ENCODE measurements at regions not wholly inside any gene's neighbourhood (a gene's known extent, or its start where the extent isn't known, plus 50 kb on each side); places are given as distances from the start of the nearest gene placed in this dataset.
A peak's percentile ranks its signal among the peaks of the same experiment; 100 is the strongest.

DNA sequence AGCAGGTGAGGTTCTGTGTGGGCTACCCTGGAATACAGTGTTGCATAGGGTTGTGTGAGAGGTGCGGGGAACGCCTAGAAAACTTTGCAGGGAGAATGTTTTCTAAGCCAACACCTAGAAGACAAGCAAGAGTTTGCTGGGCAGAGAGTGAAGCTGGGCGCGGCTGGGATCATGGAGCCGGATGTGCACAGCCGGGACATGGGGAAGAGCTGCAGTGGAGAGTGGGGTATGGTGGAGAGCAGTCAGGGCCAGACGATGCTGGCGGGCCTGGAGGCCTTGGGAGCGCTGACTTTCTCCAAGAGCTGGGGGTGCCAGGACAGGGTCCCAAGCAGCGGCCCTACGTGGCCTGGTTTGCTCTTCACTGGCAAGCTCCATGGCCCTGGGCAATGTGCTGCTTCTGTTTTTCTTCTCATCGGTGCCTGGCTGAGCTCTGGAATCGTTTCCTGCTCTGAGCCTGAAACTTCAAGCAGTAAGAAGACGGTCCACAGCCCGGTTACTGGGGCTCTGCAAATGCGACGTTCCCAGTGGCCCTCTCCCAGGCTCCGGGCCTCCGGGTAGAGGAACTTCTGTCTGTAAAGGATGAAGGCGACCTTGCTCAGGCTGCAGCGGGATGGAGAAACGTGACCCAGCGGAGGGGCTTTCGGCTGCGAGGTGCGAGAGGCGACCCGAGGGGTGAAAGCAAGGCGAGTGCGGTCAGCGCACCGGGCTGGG is 51.9 kb upstream of the CD34 start:
- CTCF ChIA-PET, result interaction anchor here (0.6 to 5.4 kb wide), 13 partner anchors 11 to 273 kb away, joined by 3 to 69 read pairs (median 3); no protein-coding TSS in a partner anchor
- peak overlapping the region; percentile 98 for H2AFZ ChIP-seq (replicated peaks; ENCODE audit: low read length, poor library complexity)
- peak overlapping the region; percentile 79 for H4K91ac ChIP-seq (ENCODE audit: insufficient read depth, low read depth, low read length)
- peak overlapping the region; percentile 85 for H3K4ac ChIP-seq (ENCODE audit: low read depth, low read length)
- POLR2A ChIA-PET (ENCODE audit: unreplicated experiment), result interaction anchor here (0.6 to 1.9 kb wide), 2 partner anchors 77 to 94 kb away, joined by 4 to 10 read pairs; no protein-coding TSS in a partner anchor
- in situ Hi-C loops (cut with MboI; ENCODE audit: low sequenced_read_pairs) (loop anchor here (10.0 kb wide), 1 partner anchor 138 kb away; no protein-coding TSS in a partner anchor), dilution Hi-C loops (cut with HindIII; ENCODE audit: low sequenced_read_pairs, unreplicated experiment) (no loop called here), intact Hi-C loops (cut with micrococcal nuclease) (loop anchor here (1.0 kb wide), 2 partner anchors 78 to 135 kb away; no protein-coding TSS in a partner anchor)
- H3K79me1 ChIP-seq (ENCODE audit: low read depth in 1 of 2, low read length in 2 of 2), result peaks cover 0 to 6% of the 10 kb centered on the region in 2 experiments; a peak in 1 of 4 replicates
- H3K4me1 ChIP-seq (ENCODE audit: control insufficient read depth, insufficient read depth, low read length), result peaks cover 3% of the 10 kb centered on the region
- peak overlapping the region; percentile 84 for H3K23ac ChIP-seq (ENCODE audit: low read depth, low read length)
- H4K5ac ChIP-seq (ENCODE audit: low read depth, low read length), result peak overlapping the region; percentile 69
- H2BK20ac ChIP-seq (ENCODE audit: low read depth, low read length), result no peak overlapping the region
- H3K9me1 ChIP-seq (ENCODE audit: insufficient read depth, low read length), result peaks cover 4% of the 10 kb centered on the region; the same call in 1 of the 2 replicates
- H2BK15ac ChIP-seq (ENCODE audit: low read depth, low read length), result no peak overlapping the region
- H3K14ac ChIP-seq (replicated peaks; ENCODE audit: low read depth, low read length), result peak overlapping the region; percentile 88
- no peak overlapping the region; the same call in 1 of the 2 replicates for H3K56ac ChIP-seq (ENCODE audit: extremely low read depth, insufficient read depth, low read length)
- peak overlapping the region; percentile 30; the same call in 1 of the 2 replicates for H3K18ac ChIP-seq (ENCODE audit: low read depth, low read length)
- no TSS peak for BruUV-seq (replicated peaks)
- peak overlapping the region; percentile 64 for H2BK5ac ChIP-seq (ENCODE audit: low read depth, low read length, poor library complexity, severe bottlenecking)
- peak overlapping the region; percentile 74 for H3K9ac ChIP-seq (ENCODE audit: low read depth, low read length)
- no peaks in the 10 kb centered on the region for H3K9me3 ChIP-seq (ENCODE audit: control insufficient read depth, insufficient read depth, low read length)
- peak overlapping the region; percentile 45 for H3K4me3 ChIP-seq (ENCODE audit: insufficient read depth, low read depth, low read length)
- no peaks in the 10 kb centered on the region for H3K36me3 ChIP-seq (ENCODE audit: control insufficient read depth, insufficient read depth, low read length)
- H3K4me2 ChIP-seq (ENCODE audit: low read depth, low read length), result peak overlapping the region; percentile 70
- peaks cover 10% of the 10 kb centered on the region for H3K27me3 ChIP-seq (ENCODE audit: control insufficient read depth, insufficient read depth, low read length)
- ATAC-seq (ENCODE audit: low read depth) (peak; percentile 30), DNase-seq (no peak)
- H2BK120ac ChIP-seq (ENCODE audit: low read depth, low read length), result peak overlapping the region; percentile 64
- H2AK9ac ChIP-seq (replicated peaks; ENCODE audit: low read depth, low read length, poor library complexity), result peak overlapping the region; percentile 93
- H2AK5ac ChIP-seq (ENCODE audit: low read depth, low read length), result peak overlapping the region; percentile 62
- peak overlapping the region; percentile 97 to 99 for H4K8ac ChIP-seq (ENCODE audit: low read depth in 2 of 2, low read length in 2 of 2)
- no peaks in the 10 kb centered on the region for H4K20me1 ChIP-seq (ENCODE audit: insufficient read depth, low read length)
- 51% methylated on average over 24 of the region's 32 CpGs; no CpG with 5 or more reads in 1 of the 2 experiments for WGBS, 2 experiments (ENCODE audit: extremely low coverage in 2 of 2, insufficient read length in 1 of 2)
- peak overlapping the region; percentile 66 for H3K27ac ChIP-seq (ENCODE audit: insufficient read depth, low read length)
- TF ChIP-seq SMC3 (IDR thresholded peaks at IDR 0.05; ENCODE audit: low read depth, low read length), result no peak
- no peak for TF ChIP-seq POLR2A (IDR thresholded peaks at IDR 0.05; ENCODE audit: low read depth, low read length)
- TF ChIP-seq MAFK (IDR thresholded peaks at IDR 0.05; ENCODE audit: low read depth, low read length), result no peak
- TF ChIP-seq CEBPB (IDR thresholded peaks at IDR 0.05; ENCODE audit: low read depth, low read length), result no peak
- TF ChIP-seq, protein P1, sequence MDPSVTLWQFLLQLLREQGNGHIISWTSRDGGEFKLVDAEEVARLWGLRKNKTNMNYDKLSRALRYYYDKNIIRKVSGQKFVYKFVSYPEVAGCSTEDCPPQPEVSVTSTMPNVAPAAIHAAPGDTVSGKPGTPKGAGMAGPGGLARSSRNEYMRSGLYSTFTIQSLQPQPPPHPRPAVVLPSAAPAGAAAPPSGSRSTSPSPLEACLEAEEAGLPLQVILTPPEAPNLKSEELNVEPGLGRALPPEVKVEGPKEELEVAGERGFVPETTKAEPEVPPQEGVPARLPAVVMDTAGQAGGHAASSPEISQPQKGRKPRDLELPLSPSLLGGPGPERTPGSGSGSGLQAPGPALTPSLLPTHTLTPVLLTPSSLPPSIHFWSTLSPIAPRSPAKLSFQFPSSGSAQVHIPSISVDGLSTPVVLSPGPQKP (IDR thresholded peaks at IDR 0.05; ENCODE audit: borderline replicate concordance, low read depth, low read length), result no peak
- TF ChIP-seq, protein P2, sequence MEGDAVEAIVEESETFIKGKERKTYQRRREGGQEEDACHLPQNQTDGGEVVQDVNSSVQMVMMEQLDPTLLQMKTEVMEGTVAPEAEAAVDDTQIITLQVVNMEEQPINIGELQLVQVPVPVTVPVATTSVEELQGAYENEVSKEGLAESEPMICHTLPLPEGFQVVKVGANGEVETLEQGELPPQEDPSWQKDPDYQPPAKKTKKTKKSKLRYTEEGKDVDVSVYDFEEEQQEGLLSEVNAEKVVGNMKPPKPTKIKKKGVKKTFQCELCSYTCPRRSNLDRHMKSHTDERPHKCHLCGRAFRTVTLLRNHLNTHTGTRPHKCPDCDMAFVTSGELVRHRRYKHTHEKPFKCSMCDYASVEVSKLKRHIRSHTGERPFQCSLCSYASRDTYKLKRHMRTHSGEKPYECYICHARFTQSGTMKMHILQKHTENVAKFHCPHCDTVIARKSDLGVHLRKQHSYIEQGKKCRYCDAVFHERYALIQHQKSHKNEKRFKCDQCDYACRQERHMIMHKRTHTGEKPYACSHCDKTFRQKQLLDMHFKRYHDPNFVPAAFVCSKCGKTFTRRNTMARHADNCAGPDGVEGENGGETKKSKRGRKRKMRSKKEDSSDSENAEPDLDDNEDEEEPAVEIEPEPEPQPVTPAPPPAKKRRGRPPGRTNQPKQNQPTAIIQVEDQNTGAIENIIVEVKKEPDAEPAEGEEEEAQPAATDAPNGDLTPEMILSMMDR (conservative IDR thresholded peaks at IDR 0.05; ENCODE audit: low read depth, low read length), result no peak
- TF ChIP-seq, protein P3, sequence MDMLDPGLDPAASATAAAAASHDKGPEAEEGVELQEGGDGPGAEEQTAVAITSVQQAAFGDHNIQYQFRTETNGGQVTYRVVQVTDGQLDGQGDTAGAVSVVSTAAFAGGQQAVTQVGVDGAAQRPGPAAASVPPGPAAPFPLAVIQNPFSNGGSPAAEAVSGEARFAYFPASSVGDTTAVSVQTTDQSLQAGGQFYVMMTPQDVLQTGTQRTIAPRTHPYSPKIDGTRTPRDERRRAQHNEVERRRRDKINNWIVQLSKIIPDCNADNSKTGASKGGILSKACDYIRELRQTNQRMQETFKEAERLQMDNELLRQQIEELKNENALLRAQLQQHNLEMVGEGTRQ (IDR thresholded peaks at IDR 0.05; ENCODE audit: low read depth, low read length), result no peak
- TF ChIP-seq FOS (IDR thresholded peaks at IDR 0.05; ENCODE audit: low read depth, low read length), result no peak
- TF ChIP-seq RAD21 (IDR thresholded peaks at IDR 0.05; ENCODE audit: low read length), result no peak
- TF ChIP-seq NFE2L2 (IDR thresholded peaks at IDR 0.05; ENCODE audit: low read depth, low read length), result no peak
- no peak for TF ChIP-seq BHLHE40 (IDR thresholded peaks at IDR 0.05; ENCODE audit: low read depth, low read length)
- no peak for TF ChIP-seq MXI1 (IDR thresholded peaks at IDR 0.05; ENCODE audit: borderline replicate concordance, low read depth, low read length)
- no peak for TF ChIP-seq RCOR1 (IDR thresholded peaks at IDR 0.05; ENCODE audit: insufficient replicate concordance, low read length)
- no peak for TF ChIP-seq CHD1 (IDR thresholded peaks at IDR 0.05; ENCODE audit: low read depth, low read length)
- no peak for TF ChIP-seq RFX5 (IDR thresholded peaks at IDR 0.05; ENCODE audit: low read depth, low read length)

Measured in IMR-90 (cell line).